ENCODE measurements at regions not wholly inside any gene's neighbourhood (a gene's known extent, or its start where the extent isn't known, plus 50 kb on each side); places are given as distances from the start of the nearest gene placed in this dataset.

GRCh38 chr6:80725156-80725930 is 618.9 kb downstream of the BCKDHB start:
- no peak overlapping the region for H3K27ac ChIP-seq (ENCODE audit: extremely low read depth, low read depth, low read length)
- H3K9me3 ChIP-seq (ENCODE audit: control insufficient read depth, insufficient read depth, low read depth, low read length) = no peaks in the 10 kb centered on the region
- no peak overlapping the region for H3K4me3 ChIP-seq (ENCODE audit: low read depth, low read length)
- H3K4me1 ChIP-seq (ENCODE audit: control insufficient read depth, insufficient read depth, low read length) = no peaks in the 10 kb centered on the region
- no peak for TF ChIP-seq ZNF791 (tag by site-specific recombination; IDR thresholded peaks at IDR 0.05)
- no peak for TF ChIP-seq BCL11A (tag by site-specific recombination; IDR thresholded peaks at IDR 0.05; ENCODE audit: low read depth)
- no peak for TF ChIP-seq ZNF366 (tag by site-specific recombination; conservative IDR thresholded peaks at IDR 0.05)
- TF ChIP-seq ZNF155 (tag by site-specific recombination; IDR thresholded peaks at IDR 0.05) = no peak
- TF ChIP-seq ZNF274 (IDR thresholded peaks at IDR 0.05; ENCODE audit: low read length) = no peak
- no peak for TF ChIP-seq ZNF274 (tag by site-specific recombination; IDR thresholded peaks at IDR 0.05; ENCODE audit: borderline replicate concordance)
- no peak for TF ChIP-seq ZSCAN18 (tag by site-specific recombination; IDR thresholded peaks at IDR 0.05)
- TF ChIP-seq ZNF747 (tag by site-specific recombination; IDR thresholded peaks at IDR 0.05) = no peak
- no peak for TF ChIP-seq ZBTB49 (tag by site-specific recombination; IDR thresholded peaks at IDR 0.05; ENCODE audit: low read depth)
- no peak for TF ChIP-seq ZNF629 (tag by site-specific recombination; IDR thresholded peaks at IDR 0.05)
- no peak for TF ChIP-seq YY2 (tag by site-specific recombination; IDR thresholded peaks at IDR 0.05)
- TF ChIP-seq ZBTB17 (tag by site-specific recombination; IDR thresholded peaks at IDR 0.05) = no peak
- TF ChIP-seq ZSCAN4 (tag by site-specific recombination; IDR thresholded peaks at IDR 0.05) = no peak
- TF ChIP-seq ZNF148 (tag by site-specific recombination; IDR thresholded peaks at IDR 0.05; ENCODE audit: borderline replicate concordance) = no peak
- TF ChIP-seq ZNF48 (tag by site-specific recombination; IDR thresholded peaks at IDR 0.05) = no peak
- TF ChIP-seq KLF1 (tag by site-specific recombination; IDR thresholded peaks at IDR 0.05) = no peak
- TF ChIP-seq ZNF202 (tag by site-specific recombination; IDR thresholded peaks at IDR 0.05; ENCODE audit: borderline replicate concordance) = no peak
- ChIA-PET CTCF (interaction anchor here (0.6 to 1.1 kb wide), 3 partner anchors 12 to 519 kb away, joined by 3 to 5 read pairs (median 3); no protein-coding TSS in a partner anchor), POLR2A (no interaction called here)
- no peaks in the 10 kb centered on the region for H3K36me3 ChIP-seq (ENCODE audit: control insufficient read depth in 2 of 2, insufficient read depth in 1 of 2, low read length in 2 of 2)

GRCh38 chr6:80720824-80721223 is 614.4 kb downstream of the BCKDHB start:
- TF ChIP-seq GLI2 (tag by site-specific recombination; IDR thresholded peaks at IDR 0.05; ENCODE audit: borderline replicate concordance, low read depth) (no peak), YY2 (tag by site-specific recombination; IDR thresholded peaks at IDR 0.05) (no peak)
- Histone ChIP-seq H3K36me3 (ENCODE audit: control insufficient read depth in 2 of 2, insufficient read depth in 1 of 2, low read length in 2 of 2) (no peaks in the 10 kb centered on the region), H3K27ac (ENCODE audit: extremely low read depth, low read depth, low read length) (no peak overlapping the region), H3K4me1 (ENCODE audit: control insufficient read depth, insufficient read depth, low read length) (no peaks in the 10 kb centered on the region), H3K4me3 (ENCODE audit: low read depth, low read length) (no peak overlapping the region), H3K9me3 (ENCODE audit: control insufficient read depth, insufficient read depth, low read depth, low read length) (no peaks in the 10 kb centered on the region)
- ChIA-PET POLR2A (no interaction called here), CTCF (no interaction called here)
